ENCODE measurements at regions not wholly inside any gene's neighbourhood (a gene's known extent, or its start where the extent isn't known, plus 50 kb on each side); places are given as distances from the start of the nearest gene placed in this dataset.

DNA sequence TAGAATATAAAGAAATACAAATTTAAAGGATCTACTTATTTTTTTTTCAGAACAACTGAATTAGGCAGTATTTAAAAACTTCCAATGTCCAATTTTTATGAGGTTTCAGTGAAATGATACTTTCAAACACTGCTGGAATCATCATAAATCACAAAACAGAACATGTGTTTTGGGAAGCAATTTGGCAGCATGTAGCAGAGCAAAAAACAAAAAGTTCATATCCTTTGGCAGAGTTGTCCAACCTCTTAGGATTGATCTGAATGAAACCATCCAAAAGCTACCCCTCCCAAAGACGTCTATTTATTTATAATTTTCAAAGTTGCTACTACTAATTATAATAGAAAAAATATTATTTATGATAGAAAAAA, 192.4 kb upstream of the PUM3 start (continued):
- TF ChIP-seq, protein P1, sequence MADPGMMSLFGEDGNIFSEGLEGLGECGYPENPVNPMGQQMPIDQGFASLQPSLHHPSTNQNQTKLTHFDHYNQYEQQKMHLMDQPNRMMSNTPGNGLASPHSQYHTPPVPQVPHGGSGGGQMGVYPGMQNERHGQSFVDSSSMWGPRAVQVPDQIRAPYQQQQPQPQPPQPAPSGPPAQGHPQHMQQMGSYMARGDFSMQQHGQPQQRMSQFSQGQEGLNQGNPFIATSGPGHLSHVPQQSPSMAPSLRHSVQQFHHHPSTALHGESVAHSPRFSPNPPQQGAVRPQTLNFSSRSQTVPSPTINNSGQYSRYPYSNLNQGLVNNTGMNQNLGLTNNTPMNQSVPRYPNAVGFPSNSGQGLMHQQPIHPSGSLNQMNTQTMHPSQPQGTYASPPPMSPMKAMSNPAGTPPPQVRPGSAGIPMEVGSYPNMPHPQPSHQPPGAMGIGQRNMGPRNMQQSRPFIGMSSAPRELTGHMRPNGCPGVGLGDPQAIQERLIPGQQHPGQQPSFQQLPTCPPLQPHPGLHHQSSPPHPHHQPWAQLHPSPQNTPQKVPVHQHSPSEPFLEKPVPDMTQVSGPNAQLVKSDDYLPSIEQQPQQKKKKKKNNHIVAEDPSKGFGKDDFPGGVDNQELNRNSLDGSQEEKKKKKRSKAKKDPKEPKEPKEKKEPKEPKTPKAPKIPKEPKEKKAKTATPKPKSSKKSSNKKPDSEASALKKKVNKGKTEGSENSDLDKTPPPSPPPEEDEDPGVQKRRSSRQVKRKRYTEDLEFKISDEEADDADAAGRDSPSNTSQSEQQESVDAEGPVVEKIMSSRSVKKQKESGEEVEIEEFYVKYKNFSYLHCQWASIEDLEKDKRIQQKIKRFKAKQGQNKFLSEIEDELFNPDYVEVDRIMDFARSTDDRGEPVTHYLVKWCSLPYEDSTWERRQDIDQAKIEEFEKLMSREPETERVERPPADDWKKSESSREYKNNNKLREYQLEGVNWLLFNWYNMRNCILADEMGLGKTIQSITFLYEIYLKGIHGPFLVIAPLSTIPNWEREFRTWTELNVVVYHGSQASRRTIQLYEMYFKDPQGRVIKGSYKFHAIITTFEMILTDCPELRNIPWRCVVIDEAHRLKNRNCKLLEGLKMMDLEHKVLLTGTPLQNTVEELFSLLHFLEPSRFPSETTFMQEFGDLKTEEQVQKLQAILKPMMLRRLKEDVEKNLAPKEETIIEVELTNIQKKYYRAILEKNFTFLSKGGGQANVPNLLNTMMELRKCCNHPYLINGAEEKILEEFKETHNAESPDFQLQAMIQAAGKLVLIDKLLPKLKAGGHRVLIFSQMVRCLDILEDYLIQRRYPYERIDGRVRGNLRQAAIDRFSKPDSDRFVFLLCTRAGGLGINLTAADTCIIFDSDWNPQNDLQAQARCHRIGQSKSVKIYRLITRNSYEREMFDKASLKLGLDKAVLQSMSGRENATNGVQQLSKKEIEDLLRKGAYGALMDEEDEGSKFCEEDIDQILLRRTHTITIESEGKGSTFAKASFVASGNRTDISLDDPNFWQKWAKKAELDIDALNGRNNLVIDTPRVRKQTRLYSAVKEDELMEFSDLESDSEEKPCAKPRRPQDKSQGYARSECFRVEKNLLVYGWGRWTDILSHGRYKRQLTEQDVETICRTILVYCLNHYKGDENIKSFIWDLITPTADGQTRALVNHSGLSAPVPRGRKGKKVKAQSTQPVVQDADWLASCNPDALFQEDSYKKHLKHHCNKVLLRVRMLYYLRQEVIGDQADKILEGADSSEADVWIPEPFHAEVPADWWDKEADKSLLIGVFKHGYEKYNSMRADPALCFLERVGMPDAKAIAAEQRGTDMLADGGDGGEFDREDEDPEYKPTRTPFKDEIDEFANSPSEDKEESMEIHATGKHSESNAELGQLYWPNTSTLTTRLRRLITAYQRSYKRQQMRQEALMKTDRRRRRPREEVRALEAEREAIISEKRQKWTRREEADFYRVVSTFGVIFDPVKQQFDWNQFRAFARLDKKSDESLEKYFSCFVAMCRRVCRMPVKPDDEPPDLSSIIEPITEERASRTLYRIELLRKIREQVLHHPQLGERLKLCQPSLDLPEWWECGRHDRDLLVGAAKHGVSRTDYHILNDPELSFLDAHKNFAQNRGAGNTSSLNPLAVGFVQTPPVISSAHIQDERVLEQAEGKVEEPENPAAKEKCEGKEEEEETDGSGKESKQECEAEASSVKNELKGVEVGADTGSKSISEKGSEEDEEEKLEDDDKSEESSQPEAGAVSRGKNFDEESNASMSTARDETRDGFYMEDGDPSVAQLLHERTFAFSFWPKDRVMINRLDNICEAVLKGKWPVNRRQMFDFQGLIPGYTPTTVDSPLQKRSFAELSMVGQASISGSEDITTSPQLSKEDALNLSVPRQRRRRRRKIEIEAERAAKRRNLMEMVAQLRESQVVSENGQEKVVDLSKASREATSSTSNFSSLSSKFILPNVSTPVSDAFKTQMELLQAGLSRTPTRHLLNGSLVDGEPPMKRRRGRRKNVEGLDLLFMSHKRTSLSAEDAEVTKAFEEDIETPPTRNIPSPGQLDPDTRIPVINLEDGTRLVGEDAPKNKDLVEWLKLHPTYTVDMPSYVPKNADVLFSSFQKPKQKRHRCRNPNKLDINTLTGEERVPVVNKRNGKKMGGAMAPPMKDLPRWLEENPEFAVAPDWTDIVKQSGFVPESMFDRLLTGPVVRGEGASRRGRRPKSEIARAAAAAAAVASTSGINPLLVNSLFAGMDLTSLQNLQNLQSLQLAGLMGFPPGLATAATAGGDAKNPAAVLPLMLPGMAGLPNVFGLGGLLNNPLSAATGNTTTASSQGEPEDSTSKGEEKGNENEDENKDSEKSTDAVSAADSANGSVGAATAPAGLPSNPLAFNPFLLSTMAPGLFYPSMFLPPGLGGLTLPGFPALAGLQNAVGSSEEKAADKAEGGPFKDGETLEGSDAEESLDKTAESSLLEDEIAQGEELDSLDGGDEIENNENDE (IDR thresholded peaks at IDR 0.05; ENCODE audit: insufficient replicate concordance, low read length): no peak
- TF ChIP-seq JUN (IDR thresholded peaks at IDR 0.05; ENCODE audit: low read depth, low read length) (no peak), SAP30 (IDR thresholded peaks at IDR 0.05; ENCODE audit: insufficient read depth, insufficient replicate concordance, low read length) (no peak), SIX5 (IDR thresholded peaks at IDR 0.05; ENCODE audit: low read depth, low read length) (no peak)
